AG20443 (cell line): ENCODE measurements at regions not wholly inside any gene's neighbourhood (a gene's known extent, or its start where the extent isn't known, plus 50 kb on each side); places are given as distances from the start of the nearest gene placed in this dataset.

Source experiments
- DNase-seq: peaks from one replicate; pipeline ENCODE4 v3.0.0; 2012; ENCODE audit warnings: low spot score, mixed read lengths

GRCh38 chr2:226652983-226653765, 146.4 kb downstream of the IRS1 start:
- no peak for DNase-seq

DNA sequence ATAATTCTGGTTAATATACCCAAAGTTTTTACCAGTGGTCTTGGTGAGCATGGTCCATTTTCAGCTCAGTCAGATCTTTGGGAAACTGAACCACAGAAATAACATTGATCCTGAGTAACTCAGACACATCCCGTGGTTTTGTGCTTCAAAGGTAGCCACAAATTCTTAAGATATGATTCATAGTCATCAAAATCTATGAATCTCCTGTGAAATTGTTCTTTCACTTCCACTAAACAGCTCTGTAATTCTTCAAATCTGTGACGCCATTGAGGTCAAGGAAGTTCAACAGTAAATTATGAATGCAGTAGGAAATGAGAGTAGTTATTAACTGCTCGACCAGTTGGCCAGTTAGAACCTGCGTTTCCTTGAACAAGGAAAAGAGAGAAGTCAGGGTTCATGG, 147.3 kb downstream of the IRS1 start:
- DNase-seq, result peak; percentile 56

DNA sequence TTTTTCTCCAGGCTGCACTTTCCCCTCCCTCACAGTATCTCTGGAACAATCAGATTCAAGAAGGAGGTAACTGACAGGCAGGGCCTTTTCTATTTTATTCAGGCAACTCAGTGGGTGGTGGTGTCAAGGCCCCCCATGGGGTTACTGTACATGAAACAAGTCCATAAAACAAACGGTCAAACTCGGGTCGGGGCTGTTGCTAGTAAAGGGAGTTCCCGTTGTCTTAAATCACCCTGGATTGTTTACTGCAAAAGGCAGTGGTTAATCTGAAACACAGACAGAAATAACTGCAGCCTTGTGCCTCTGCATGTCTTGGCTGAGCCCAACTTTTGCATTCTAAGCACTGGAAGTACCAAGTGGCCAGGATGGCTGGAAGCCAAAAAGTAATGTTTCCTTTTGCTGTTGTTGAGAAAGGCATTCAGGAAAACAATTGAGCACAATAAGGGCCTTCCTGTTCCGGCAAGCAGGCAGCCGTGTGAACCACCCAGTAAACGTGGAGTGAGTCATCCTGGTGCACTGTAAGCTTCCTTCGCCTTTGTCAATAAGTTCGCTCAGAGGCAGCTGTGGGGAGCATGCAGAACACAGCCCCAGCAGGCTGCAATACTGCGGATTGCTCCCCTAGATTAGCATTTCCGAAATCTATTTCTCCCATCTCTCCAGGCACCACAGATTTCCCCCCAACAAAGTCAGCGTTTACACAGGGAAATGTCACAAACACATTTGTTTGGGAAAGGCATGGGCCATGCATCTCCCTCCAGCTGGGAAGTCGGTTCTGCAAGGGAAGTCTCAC, 149.6 kb downstream of the IRS1 start:
- DNase-seq, result peak; percentile 86

- DNase-seq, result no peak
These were observed 150.4 kb downstream of the IRS1 start for GRCh38 chr2:226649201-226649600.

GRCh38 chr2:226647621-226648518, 151.8 kb downstream of the IRS1 start:
- no peak for DNase-seq

DNA sequence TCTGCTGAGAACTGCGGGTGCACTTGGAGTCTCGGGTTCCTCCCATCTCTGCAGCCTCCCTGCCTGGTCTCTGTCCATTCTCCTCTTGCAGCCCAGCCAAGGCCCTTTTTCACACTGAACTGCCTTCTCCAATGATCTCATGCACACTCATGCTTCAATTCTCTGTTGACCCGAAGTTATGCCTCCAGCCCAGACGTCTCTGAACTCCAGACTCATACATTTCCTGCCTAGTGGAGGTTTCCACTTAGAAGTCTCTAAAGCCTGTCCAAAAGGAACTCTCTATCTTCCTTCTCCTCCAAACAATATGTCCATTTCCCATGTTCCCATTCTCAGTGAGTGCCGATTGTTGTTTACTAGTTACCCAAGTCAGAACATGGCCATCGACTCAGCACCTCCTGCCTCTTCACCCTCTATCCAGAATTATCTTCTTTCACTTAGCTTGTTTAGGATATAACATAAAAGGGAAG, 155.2 kb downstream of the IRS1 start:
- peak; percentile 64 for DNase-seq

- DNase-seq, result no peak
These were observed 155.7 kb downstream of the IRS1 start for GRCh38 chr2:226643946-226644282.

DNA sequence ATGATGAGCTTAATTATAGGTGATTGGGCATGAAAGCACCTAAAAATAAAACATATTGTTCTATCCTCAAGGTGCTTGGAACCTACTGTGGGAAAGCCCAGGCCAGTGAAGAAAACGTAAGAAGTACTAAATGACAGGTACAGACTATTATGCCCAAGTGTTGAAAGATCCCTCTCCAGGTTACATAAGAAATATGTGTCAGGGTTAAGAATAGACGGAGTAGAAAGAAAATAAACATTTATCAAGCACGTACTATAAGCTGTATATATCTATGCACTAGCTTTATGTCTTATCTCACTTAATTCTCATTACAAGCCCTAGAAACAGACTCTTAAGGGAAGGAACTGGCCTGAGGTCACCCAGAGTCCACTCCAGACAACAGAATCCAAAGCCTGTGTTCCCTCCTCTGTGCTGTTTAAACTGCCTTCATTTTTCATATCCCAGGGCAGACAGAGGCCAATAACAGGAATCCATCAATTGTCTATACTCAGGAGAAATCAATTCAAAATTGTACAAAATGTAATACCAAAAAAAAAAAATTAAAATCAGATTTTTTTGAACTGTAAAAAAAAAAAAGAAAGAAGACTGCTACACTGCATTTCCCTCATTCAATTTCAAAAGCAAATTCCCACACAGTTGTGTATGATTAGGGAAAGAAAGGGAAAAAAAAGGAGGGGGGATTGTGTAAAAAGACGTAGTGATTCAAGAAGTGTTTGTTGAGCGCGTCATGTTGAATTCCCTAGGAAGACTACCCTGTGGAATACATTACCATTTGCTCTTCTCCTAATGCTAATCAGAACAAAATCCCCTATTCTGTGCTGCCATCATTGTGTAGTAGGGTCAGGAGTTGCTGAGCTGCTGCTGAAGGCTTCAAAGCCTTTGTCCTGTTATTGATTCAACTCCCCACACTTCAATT, 156.3 kb downstream of the IRS1 start:
- DNase-seq, result no peak

GRCh38 chr2:226641008-226641407, 158.6 kb downstream of the IRS1 start:
- no peak for DNase-seq

GRCh38 chr2:226640501-226640900, 159.1 kb downstream of the IRS1 start:
- no peak for DNase-seq

GRCh38 chr2:226639550-226639949, 160.1 kb downstream of the IRS1 start:
- no peak for DNase-seq

DNA sequence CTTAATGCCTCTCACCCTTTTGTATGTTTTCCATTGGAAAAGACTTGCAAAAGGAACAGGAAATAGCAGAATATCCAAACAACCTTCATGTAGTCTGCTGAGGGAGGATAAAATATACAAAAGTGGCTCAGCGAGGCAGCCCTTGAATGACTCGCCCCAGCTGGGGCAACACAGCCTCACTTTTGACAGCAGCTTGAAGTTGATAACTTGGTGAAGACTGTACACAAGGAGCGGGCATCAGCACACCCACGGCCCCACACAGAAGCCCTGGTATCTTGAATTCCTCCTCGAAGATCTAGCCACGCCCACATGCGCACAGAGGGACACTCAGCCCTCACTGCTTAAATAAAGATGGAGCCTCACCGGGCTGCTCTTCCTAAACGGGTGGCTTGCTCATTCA, 161.0 kb downstream of the IRS1 start:
- DNase-seq, result no peak

DNA sequence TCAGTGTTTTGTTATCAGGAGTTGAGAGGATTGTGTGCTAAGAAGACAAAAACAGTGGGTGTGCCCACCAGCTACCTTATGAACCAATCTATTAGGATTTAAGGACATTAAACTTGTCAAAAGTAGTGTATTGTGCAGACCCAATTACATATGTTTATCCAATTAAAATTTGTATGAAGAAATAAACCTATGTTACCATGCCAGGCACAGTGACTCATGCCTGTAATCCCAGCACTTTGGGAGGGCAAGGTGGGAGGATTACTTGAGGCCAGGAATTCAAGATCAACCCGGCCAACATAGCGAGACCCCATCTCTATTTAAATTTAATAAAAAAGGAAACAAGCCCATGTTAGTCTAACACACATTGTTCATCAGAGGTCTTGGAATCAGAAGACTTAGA, 162.2 kb downstream of the IRS1 start:
- DNase-seq, result no peak

DNA sequence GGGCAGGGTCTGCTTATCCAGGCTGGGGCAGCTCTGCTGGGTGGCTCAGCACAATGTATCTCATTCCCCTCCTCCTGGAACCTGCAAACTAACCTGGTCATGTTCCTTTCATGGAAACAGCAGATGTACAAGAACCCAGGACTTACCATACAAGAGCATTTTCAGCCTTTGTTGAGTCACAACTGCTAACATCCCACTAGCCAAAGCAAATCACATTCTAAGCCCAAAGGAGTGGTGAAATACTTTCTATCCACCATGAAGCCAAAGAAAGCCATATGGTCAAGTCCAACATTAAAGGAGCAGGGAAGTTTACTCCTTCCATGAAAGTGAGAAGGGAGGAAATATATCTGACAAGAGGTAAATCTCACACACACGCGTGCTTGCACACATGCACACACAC, 163.0 kb downstream of the IRS1 start:
- no peak for DNase-seq

DNA sequence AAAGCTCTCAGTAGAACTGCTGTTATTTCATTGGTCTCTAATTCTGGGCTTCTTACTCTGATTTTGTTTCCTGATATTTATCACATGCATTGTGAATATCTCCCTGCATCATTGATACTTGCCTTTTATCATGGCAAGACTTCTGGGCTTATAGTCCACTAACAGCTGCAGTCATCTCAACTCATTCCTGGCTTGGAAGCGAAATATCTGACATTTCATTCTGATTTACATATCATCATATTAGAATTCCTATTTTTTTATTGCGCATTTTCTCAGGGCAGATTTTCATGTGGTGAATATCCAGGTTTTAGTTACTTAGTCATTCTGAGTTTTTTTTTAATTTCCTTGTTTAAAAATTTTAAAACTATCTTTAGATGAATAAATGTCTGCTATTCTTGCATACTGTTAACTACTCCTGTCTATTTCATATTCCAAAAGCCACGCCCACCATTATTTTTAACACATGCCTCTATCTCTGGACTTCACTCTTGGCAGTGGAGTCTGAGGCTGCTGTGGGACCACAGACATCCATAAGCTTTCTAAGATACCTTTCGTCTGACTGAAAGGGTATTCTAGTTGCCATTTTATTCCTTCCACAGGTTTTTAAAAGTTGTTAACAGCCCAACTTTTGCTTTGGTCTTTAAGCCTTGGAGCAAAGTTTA, 164.5 kb downstream of the IRS1 start:
- DNase-seq, result no peak

- DNase-seq, result no peak
These were observed 167.9 kb downstream of the IRS1 start for GRCh38 chr2:226631671-226632070.

DNA sequence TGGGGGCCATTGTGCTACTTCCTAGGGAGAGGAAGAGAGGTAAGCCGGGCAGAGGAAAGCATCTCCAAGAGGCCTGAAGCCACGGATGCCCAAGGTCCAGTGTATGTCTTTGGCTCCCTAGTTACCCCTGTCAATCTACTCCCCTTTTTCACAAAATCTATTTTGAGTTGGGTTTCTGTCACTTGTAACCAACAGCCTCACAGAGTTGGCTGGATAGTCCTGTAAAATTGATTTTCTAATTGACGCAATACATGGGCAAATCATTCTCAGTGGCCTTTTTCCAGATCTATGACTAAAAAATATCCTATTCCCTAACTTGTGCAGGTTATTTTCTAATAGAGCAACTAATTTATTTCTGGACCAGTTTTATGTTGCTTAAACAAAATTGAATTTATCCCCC, 168.4 kb downstream of the IRS1 start:
- no peak for DNase-seq

DNA sequence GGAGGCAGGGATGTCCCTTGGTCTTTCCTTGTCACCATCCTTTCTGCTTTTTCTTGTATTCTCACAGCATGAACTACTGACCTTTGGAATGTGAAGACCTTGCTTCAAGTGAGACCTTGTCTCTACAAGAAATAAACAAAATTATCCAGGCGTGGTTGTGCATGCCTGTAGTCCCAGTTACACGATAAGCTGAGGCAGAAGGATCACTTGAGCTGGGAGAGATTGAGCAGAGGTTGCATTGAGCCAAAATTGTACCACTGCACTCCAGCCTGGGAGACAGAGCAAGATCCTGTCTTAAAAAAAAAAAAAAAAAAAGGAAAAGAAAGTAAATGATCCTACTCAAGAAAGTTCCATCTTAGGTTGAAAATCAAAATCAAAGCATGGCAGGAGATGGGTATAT, 173.7 kb downstream of the IRS1 start:
- DNase-seq, result no peak

- no peak for DNase-seq
These were observed 175.8 kb downstream of the IRS1 start for GRCh38 chr2:226623587-226624368.

DNA sequence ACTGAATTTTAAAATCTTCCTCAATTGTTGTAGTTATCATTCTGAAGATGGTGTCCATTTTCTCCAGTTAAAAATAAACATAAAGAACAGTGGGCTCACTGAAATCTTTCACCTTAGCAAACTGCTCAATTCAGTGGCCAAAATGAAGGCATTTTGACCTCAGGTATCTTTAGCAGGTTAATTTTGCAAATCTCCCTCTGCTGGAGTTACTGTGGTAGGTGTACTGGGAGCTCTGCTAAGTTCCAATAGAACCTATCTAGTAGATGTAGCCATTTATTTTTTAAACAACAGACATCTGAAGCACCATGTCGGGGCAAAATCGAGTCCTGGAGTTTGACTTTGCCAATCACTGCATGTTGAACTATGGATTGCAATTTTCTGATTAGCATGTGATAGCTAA, 177.1 kb downstream of the IRS1 start:
- no peak for DNase-seq
